ENCODE measurements at regions not wholly inside any gene's neighbourhood (a gene's known extent, or its start where the extent isn't known, plus 50 kb on each side); places are given as distances from the start of the nearest gene placed in this dataset.

DNA sequence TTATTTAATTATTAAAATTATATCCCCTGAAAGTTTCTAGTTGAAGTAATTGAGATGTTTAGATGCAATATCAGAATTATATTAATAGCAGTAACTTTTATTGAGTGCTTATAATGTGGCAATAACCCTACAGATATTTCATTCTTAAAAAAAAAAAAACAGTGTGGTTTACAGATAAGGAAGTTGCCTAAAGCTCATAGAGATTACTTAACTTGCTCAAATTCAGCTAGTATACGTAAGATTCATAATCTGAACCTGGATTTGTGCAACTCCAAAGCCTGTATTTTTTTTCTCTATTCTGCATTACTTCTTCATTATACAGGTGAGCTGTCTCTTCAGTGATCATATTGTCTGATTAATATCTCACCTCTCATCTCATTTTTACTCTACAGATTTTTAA, 156.0 kb upstream of the PTBP2 start:
- H3K27me3 Mint-ChIP-seq (ENCODE audit: unreplicated experiment): no peaks in the 10 kb centered on the region
- no peak for DNase-seq
- H3K9me3 Mint-ChIP-seq (ENCODE audit: unreplicated experiment): no peaks in the 10 kb centered on the region
- no peak overlapping the region for H3K4me3 Mint-ChIP-seq (ENCODE audit: unreplicated experiment)
- H3K36me3 Mint-ChIP-seq (ENCODE audit: unreplicated experiment): peaks cover 2% of the 10 kb centered on the region
- no peak overlapping the region for H3K27ac Mint-ChIP-seq (ENCODE audit: unreplicated experiment)
- TF ChIP-seq, protein P1, sequence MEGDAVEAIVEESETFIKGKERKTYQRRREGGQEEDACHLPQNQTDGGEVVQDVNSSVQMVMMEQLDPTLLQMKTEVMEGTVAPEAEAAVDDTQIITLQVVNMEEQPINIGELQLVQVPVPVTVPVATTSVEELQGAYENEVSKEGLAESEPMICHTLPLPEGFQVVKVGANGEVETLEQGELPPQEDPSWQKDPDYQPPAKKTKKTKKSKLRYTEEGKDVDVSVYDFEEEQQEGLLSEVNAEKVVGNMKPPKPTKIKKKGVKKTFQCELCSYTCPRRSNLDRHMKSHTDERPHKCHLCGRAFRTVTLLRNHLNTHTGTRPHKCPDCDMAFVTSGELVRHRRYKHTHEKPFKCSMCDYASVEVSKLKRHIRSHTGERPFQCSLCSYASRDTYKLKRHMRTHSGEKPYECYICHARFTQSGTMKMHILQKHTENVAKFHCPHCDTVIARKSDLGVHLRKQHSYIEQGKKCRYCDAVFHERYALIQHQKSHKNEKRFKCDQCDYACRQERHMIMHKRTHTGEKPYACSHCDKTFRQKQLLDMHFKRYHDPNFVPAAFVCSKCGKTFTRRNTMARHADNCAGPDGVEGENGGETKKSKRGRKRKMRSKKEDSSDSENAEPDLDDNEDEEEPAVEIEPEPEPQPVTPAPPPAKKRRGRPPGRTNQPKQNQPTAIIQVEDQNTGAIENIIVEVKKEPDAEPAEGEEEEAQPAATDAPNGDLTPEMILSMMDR (IDR thresholded peaks at IDR 0.05; ENCODE audit: partially characterized antibody, unreplicated experiment): no peak
- H3K4me1 Mint-ChIP-seq (ENCODE audit: low read depth, unreplicated experiment): peaks cover 18% of the 10 kb centered on the region

DNA sequence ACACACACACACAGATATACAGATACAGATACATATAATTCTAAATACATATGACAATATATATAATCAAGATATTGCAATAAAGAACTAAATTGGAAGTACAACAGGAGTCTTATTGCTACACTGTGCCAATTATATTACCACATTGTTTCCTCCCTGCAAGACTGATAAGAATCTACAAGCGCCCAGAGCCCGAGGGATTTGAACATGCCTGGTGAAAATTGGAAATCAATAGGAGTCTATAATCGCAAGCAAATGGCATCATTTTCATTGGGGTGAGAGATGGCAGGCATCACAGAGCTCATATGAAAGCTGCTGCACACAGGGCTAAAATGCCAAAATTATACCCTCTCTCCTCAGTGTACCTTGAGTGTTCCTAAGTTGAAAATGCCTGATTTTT, 152.9 kb upstream of the PTBP2 start:
- DNase-seq: peak; percentile 73
- Mint-ChIP-seq H3K9me3 (ENCODE audit: unreplicated experiment) (peaks cover 2% of the 10 kb centered on the region), H3K27ac (ENCODE audit: unreplicated experiment) (no peak overlapping the region), H3K4me3 (ENCODE audit: unreplicated experiment) (peak overlapping the region; percentile 30), H3K36me3 (ENCODE audit: unreplicated experiment) (no peaks in the 10 kb centered on the region), H3K27me3 (ENCODE audit: unreplicated experiment) (no peaks in the 10 kb centered on the region), H3K4me1 (ENCODE audit: low read depth, unreplicated experiment) (peaks cover 18% of the 10 kb centered on the region)
- TF ChIP-seq, protein P1 (IDR thresholded peaks at IDR 0.05; ENCODE audit: partially characterized antibody, unreplicated experiment): no peak

DNA sequence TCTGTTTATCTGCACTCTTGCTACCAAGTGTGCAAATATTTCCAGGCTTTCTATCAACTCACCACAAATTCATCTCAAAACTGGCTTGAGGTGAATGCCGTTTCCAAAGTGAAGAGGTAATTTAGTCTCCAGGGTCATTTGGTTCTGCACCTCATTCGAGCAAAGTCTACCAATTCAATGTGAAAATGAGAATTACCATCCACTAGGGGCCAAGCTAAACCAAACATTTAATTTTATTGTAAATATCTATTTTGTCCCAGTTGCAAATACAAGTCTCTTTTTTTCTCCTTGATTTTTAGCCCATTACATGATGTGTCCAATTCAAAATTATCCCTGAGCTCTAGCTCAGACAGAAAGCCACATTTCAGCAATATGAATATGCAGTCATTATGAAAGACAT, 152.3 kb upstream of the PTBP2 start:
- no peak for DNase-seq
- Mint-ChIP-seq H3K4me3 (ENCODE audit: unreplicated experiment) (peak overlapping the region; percentile 41), H3K36me3 (ENCODE audit: unreplicated experiment) (no peaks in the 10 kb centered on the region), H3K27ac (ENCODE audit: unreplicated experiment) (no peak overlapping the region), H3K27me3 (ENCODE audit: unreplicated experiment) (peaks cover 2% of the 10 kb centered on the region), H3K9me3 (ENCODE audit: unreplicated experiment) (peaks cover 2% of the 10 kb centered on the region), H3K4me1 (ENCODE audit: low read depth, unreplicated experiment) (peaks cover 18% of the 10 kb centered on the region)
- TF ChIP-seq, protein P1 (IDR thresholded peaks at IDR 0.05; ENCODE audit: partially characterized antibody, unreplicated experiment): no peak

DNA sequence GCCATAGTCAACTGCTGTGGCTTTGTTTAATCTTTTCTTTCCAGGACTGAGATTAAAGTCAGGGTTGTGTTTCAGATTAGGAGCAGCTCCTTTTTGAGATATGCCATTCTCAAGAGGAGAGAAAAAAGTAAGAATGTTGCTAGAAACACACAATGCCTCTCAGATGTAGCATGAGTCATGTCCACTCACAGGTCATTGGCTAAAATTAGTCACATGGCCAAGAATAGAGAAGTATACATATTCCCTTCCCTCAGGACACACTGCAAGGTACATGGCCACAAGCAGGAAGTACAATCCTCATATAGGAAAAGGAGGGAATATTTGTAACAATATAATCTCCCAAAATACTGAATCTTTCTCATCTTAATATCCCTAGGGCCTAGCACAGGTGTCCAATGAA, 141.9 kb upstream of the PTBP2 start:
- DNase-seq: no peak
- Mint-ChIP-seq H3K4me1 (ENCODE audit: low read depth, unreplicated experiment) (no peaks in the 10 kb centered on the region), H3K9me3 (ENCODE audit: unreplicated experiment) (no peaks in the 10 kb centered on the region), H3K36me3 (ENCODE audit: unreplicated experiment) (no peaks in the 10 kb centered on the region), H3K27me3 (ENCODE audit: unreplicated experiment) (peaks cover 3% of the 10 kb centered on the region), H3K4me3 (ENCODE audit: unreplicated experiment) (no peak overlapping the region), H3K27ac (ENCODE audit: unreplicated experiment) (no peak overlapping the region)
- TF ChIP-seq, protein P1 (IDR thresholded peaks at IDR 0.05; ENCODE audit: partially characterized antibody, unreplicated experiment): no peak

DNA sequence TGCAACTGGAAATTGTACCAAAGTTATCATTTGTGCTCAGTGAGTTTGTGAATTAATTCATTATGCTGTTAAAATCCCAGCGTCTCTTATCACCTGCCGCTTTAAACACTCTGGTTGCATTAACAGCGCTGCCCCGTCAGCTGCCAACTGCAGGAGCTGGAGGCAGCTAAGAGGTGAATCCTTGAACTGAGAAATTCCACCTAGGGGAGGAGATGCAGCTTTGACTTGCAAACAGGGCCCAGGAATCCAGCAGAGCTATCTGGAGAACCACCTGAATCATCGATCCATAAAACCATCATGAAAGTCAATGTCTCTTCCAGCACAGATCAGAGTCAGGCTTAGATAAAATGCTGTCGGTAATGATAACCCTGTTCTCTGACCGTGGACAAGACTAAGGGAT, 140.7 kb upstream of the PTBP2 start:
- Mint-ChIP-seq H3K4me3 (ENCODE audit: unreplicated experiment) (no peak overlapping the region), H3K9me3 (ENCODE audit: unreplicated experiment) (no peaks in the 10 kb centered on the region), H3K4me1 (ENCODE audit: low read depth, unreplicated experiment) (no peaks in the 10 kb centered on the region), H3K36me3 (ENCODE audit: unreplicated experiment) (no peaks in the 10 kb centered on the region), H3K27ac (ENCODE audit: unreplicated experiment) (no peak overlapping the region), H3K27me3 (ENCODE audit: unreplicated experiment) (peaks cover 3% of the 10 kb centered on the region)
- TF ChIP-seq, protein P1 (IDR thresholded peaks at IDR 0.05; ENCODE audit: partially characterized antibody, unreplicated experiment): no peak
- no peak for DNase-seq
